GM20000 (cell line): ENCODE measurements at regions not wholly inside any gene's neighbourhood (a gene's known extent, or its start where the extent isn't known, plus 50 kb on each side); places are given as distances from the start of the nearest gene placed in this dataset.

Experiments
- DNase-seq: peaks from one replicate; pipeline ENCODE4 v3.0.0; 2012; ENCODE audit warnings: low spot score
- TF ChIP-seq, protein P1 (sequence below): IDR thresholded peaks from 2 replicates; pipeline ENCODE4 v1.5.1; 2012; ENCODE audit warnings: mild to moderate bottlenecking, control low read depth; ENCODE audit errors: extremely low read depth, missing control alignments

DNA sequence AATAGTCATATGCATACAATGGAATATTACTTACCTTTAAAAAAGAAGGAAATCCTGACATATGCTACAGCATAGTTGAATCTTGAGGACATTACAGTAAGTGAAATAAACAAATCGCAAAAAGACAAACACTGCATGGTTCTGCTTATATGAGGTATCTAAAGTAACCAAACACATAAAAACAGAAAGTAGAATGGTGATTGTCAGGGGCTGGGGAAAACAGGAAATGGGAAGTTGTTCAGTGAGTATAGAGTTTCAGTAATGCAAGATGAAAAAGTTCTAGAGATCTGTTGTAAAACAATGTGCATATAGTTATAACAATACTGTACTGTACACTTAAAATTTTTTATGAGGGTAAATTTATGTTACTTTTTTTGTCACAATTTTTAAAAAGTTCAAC, 219.4 kb downstream of the KLF5 start:
- TF ChIP-seq, protein P1, sequence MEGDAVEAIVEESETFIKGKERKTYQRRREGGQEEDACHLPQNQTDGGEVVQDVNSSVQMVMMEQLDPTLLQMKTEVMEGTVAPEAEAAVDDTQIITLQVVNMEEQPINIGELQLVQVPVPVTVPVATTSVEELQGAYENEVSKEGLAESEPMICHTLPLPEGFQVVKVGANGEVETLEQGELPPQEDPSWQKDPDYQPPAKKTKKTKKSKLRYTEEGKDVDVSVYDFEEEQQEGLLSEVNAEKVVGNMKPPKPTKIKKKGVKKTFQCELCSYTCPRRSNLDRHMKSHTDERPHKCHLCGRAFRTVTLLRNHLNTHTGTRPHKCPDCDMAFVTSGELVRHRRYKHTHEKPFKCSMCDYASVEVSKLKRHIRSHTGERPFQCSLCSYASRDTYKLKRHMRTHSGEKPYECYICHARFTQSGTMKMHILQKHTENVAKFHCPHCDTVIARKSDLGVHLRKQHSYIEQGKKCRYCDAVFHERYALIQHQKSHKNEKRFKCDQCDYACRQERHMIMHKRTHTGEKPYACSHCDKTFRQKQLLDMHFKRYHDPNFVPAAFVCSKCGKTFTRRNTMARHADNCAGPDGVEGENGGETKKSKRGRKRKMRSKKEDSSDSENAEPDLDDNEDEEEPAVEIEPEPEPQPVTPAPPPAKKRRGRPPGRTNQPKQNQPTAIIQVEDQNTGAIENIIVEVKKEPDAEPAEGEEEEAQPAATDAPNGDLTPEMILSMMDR = no peak
- DNase-seq = no peak

DNA sequence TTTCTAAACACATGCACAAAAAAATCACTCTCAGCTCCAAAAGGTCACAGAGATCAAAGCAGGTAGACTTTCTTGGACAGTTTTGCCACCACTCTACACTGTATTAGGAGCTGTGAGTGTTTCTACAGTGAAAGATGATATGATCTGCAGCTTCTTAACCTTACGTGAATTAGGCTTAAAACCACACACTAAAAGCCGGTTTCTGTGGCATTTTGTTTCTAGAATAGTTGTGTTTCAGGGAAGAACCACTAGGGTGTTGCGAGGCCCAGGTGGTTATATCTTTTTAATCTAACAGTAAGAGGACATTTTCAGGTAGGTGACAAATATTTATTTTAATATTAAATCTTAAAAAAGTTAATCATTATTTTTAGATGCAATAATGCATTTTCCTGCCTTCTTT, 216.4 kb downstream of the KLF5 start:
- TF ChIP-seq, protein P1 = no peak
- no peak for DNase-seq

DNA sequence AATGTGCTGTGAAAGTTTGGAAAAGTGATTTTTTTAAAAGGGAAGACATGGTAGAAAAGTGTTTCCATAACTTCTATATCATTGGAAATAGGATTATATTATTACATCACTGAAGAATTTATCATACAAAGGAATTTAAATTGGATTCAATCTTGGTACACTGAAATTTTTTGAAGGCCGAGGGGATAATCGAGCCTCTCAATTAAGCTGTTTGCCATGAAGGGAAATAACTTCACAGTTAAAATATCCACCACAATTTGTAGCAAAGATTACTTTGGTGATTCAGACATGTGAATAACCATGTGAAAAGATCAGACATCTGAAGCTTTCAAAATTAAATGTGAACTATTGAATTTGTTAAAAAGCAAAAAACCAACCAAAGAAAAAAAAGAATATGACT, 215.3 kb downstream of the KLF5 start:
- no peak for DNase-seq
- TF ChIP-seq, protein P1 = no peak

DNA sequence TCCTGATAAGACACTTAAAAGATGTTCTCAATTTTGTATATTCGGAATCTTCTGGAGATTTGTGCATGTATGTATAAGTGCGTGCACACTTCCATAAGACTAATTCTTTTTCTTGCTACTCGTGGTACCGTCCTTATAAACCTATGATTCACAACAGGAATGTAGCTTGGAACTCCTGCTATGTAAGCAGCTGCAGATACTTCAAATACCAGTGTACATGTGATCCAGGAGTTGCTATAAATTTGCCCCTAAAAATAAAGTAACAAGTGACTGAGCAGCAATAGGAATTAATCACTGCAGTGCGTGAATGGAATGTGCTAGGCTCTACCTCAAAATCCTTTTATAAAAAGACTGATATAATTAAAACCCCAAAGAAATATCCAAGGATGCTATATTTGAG, 214.9 kb downstream of the KLF5 start:
- TF ChIP-seq, protein P1 = no peak
- DNase-seq = no peak

DNA sequence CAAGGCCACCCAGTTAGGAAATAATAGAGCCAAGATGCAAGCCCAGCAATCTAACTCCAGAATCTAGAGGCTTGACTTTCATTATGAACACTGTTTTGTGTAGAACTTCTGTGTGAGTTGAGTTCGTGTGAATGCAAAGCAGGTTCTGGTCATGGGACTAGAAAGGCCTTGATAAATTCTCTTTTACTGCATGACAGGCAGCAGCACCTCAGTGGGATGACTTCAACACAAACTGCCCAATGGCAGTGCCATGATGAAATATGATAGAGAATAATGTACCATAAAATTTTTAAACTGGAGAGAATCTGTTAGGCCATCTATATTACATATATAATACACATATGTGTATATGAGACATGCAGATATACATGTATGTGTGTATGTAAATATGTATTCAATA, 214.5 kb downstream of the KLF5 start:
- TF ChIP-seq, protein P1 = no peak
- no peak for DNase-seq

DNA sequence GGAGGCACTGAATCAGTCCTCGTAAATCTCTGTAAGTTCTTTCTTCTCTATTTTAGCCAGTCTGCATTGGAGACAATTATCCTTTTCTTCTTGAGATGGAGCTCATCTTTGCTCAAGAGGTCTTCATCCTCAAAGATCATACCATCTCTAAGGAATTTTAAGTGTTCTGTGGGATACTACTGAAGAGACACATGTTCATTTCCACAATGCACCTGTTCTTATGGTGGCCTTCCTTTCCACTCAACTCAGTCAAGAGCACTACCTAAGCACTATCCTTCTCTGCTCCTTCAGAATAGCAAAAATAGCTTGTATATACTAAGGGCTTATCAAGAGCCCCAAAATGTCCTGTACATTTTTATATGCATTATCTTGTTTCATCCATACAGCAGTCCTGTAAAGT, 214.0 kb downstream of the KLF5 start:
- no peak for DNase-seq
- TF ChIP-seq, protein P1 = no peak

DNA sequence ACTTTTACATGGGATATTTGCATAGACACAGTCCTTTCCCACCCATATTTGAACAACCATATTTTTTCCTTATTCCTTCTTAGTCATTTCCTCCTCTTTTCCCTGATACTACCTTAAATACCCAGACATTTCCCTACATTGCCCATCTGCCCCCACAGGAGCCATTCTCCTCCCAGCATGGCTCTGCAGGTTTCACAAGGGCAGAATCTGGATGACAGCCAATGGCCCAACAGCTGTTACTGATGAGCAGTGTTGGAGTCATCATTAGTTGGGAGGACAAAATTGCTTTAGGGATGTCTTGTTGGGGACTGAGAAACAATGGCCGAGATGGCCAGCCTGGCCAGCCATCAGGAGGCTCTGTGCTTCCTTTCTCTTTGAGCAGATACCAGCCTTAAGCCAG, 209.5 kb downstream of the KLF5 start:
- DNase-seq = no peak
- TF ChIP-seq, protein P1 = no peak

DNA sequence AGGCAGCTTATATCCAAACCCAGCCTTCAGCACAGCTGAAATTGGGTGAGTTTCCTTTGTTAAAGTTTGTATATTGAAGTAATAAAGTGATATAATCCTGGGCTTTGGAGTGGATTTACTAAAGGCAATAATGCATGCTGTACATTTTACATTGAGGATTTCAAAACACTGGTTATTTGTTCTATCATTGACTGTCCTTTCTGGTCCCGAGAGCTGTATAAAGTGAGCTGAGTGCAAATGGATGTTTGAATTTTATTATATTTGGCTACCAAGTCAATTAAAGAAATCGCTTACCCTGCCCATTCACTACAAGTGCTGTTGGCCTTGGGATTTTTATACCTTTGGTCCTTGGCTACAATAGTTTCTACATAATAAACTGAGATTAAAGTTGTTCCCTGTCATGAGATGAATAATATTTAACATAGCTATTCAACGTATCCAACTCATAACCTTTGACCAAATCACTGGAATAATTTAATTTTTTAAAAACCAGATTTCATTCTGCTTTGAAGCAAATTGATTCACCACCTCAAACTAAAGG, 207.9 kb downstream of the KLF5 start:
- no peak for DNase-seq

More for the DNA sequence above, 207.9 kb downstream of the KLF5 start:
- TF ChIP-seq, protein P1 = no peak
